CD4-positive, alpha-beta T cell treated with Interleukin-4 for 4 hours (primary cell): ENCODE measurements at regions not wholly inside any gene's neighbourhood (a gene's known extent, or its start where the extent isn't known, plus 50 kb on each side); places are given as distances from the start of the nearest gene placed in this dataset.
"Not testable (repeated sequence)": the region's sequence is repeated elsewhere in the genome, so short reads cannot be mapped to it uniquely, and the experiment has no call there.

Source experiments
- DNase-seq: peaks from one replicate; pipeline ENCODE4 v3.0.0-alpha.2; 2020

DNA sequence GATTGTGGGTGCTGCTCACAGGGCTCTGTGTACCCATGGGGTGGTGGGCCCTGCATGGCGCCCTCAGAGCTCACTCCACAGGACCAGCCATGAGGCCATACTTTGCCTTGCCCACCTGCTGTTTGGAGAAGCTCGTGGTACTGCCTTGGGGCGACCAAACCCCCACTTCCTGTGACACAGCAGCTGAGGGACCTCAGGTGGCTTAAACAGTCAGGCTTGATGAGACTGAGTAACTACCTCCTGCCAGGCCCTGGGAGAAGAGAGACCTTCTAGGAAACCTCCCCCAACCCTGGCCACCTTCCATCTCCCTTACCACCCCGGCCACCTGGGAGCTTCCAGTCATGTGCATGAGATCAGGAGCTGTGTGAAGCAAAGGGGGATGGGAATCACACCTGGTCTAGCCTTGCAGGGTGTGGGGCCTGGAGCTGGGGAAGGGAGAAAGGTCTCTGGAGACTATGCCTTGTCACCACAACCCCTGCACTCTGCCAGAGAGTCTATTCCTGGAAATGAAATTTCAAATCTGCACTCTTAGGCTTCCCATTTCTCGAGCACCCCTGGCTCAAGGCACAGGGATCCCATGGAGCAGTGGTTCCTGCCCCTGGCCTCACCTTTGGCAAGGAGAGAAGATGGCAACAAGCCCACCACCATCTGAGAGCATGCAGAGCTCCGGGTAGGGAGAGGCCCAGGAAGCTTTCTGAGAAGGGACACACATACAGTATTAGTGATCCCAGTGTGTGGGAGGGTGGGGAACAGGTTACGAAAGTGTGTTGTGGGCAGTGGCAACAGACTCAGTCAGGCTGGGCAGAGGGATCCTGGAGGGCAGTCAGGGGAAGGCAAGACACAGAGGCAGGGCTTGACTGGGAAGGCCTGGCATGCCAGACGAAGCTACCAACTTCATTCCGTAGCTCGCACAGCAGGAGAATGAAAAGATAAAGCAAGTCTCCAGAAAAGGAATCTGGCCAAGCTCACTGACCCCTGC, 125.0 kb downstream of the URI1 start:
- no peak for DNase-seq

DNA sequence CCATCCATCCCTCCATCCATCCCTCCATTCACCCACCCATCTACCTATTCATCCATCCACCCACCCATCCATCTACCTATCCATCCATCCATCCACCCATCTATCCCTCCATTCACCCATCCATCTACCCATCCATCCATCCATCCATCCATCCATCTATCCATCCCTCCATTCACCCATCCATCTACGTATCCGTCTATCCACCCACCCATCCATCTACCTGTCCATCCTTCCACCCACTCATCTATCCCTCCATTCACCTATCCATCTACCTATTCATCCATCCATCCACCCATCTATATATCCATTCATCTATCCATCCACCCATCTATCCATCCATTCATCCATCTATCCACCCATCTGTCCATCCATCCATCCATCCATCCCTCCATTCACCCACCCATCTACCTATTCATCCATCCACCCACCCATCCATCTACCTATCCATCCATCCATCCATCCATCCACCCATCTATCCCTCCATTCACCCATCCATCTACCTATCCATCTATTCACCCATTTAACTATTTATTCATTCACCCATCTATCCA, 126.0 kb downstream of the URI1 start:
- not testable (repeated sequence) for DNase-seq

DNA sequence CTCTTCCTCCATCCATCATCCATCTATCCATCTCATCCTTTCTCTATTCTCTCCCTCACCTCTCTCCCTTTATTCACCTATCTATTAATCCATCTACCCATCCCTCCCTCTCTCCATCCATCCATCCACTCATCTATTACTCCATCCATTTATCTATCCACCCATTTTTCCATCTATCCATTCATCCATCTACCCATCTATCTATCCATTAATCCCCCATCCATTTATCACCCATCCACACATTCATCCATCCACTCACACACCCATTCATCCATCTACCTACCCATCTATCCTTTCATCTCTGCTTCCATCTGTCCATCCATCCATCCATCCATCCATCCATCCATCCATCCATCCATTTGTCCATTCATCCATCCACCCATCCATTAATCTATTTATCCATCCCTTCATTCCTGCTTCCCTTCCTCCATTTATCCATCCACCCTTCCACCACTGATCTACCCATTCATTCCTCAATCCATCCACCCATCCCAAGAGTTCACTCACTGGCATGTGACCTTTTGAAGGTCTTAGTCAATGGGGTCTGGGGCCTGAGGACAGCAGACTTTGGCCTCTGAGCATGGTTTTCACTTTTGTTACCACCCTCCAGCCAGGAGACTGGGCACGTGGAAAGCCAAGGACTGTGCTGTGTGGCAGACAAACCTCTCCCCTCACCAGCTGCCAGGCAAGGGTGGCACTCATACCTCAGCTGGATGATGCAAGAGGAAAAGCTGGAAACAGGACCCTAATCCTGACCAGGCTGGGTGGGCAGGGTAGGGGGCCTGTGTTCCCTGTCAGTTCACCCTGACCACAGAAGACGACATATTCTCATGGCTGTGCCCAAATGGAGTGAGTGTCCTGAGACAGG, 126.7 kb downstream of the URI1 start:
- no peak for DNase-seq

DNA sequence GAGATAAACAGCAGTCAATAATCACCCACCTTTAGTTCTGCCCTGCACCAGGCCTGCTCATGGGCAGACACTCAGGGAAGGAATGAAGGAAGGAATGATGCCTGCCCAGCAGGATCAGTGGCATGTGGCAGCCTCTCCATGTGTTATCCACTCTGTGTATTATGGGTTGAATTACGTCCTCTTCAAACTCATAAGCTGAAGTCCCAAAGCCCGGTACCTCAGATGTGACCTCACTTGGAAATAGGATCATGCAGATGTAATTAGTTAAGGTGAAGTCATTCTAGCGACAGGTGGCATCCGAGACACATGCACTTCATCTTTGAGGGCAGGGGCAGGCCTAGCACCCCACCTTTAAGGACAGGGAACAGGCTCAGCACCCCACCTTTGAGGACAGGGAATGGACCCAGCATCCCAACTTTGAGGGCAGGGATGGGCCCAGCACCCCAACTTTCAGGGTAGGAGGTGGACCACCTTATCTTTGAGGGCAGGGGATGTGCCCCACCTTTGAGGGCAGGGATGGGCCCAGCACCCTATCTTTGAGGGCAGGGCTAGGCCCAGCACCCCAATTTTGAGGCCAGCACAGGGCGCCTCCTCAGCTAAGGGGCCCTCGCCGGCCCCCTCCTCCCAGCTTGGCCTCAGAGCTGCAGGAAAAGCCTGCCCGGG, 127.6 kb downstream of the URI1 start:
- DNase-seq = no peak

DNA sequence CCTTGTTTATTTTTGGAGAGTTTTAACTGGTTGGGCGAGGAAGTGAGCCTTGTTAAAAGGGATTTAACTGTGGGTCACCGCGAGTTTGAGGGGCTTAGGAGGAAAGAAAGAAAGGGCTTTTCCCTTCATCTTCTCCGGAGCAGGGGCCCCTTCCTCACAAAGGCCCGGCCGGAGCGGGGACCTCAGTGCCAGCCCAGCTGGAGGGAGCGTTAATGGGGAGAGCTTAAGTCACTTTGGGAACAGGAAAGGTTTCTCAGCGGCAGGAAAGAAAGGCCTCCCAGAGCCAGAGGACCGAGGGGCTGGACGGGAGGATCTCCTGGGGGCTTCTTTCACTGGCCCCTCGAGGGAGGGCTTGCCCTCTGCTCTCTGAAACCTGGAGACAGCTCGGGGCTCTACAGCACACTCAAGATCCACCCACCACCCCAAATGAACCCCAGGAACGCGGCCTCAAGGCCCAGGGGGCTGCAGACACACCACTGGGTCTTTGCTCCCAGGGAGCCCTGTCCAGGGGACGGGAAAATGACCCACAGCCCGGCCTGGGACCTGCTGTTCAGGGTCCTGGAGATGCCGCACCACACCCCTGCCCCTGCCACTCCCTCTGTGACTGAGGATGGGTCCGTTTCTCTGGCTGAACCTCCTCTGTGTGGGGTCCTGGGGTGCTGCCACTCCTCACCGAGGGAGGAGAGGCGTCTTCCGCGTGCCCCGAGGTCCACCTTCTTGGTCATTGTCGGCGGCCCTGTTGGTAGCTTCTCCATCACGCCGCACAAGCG, 128.3 kb downstream of the URI1 start:
- DNase-seq = no peak

DNA sequence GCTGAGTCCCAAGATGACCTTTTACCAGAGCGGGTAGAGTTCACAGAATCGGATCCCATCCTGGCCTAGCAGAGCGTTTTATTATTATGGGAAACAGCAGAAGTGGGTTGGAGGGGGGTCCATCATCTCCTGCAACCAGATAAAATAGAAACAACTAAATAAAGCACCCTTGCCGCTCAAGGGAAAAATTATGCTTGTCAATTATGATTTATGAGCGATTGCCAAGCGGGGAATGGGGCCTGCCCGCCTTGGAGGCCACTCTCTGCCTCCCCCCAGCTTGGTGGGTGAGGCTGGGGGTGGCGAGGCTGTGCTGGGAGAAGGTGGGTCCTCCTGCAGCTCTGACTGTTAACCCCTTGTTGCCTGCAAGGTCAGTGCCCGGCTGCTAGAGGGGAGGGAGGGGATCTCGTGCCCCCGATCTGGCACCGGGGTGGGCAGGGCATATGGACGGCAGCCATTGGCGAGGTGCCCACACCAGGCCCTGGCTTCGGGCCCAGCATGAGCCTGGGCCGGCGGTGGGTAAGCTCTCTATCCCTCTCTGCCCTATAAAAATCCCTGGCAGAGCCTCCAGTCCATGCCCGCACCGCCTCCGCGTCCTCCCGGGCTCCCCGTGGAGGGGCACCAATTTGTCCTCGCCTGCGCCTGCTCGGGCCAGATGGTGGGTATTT, 129.1 kb downstream of the URI1 start:
- DNase-seq = no peak

DNA sequence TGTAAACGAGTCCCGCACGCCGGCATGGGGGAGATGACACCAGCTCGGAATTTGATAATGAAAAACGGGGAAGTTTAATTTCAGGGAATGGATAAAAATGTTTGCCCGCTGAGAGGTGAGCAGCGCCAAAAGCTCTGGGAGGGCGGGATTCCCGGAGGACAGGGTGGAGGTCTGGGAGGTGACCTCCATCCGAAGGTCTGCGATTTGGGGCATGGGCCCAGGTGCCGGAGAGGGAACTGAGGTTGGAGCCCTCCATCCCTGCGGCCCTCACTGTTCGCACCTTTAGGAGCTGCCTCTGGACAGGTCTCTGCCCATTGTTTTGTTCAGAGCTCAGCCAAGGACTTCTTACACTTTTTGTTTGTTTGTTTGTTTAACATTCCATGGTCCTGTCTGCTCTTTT, 129.8 kb downstream of the URI1 start:
- no peak for DNase-seq

DNA sequence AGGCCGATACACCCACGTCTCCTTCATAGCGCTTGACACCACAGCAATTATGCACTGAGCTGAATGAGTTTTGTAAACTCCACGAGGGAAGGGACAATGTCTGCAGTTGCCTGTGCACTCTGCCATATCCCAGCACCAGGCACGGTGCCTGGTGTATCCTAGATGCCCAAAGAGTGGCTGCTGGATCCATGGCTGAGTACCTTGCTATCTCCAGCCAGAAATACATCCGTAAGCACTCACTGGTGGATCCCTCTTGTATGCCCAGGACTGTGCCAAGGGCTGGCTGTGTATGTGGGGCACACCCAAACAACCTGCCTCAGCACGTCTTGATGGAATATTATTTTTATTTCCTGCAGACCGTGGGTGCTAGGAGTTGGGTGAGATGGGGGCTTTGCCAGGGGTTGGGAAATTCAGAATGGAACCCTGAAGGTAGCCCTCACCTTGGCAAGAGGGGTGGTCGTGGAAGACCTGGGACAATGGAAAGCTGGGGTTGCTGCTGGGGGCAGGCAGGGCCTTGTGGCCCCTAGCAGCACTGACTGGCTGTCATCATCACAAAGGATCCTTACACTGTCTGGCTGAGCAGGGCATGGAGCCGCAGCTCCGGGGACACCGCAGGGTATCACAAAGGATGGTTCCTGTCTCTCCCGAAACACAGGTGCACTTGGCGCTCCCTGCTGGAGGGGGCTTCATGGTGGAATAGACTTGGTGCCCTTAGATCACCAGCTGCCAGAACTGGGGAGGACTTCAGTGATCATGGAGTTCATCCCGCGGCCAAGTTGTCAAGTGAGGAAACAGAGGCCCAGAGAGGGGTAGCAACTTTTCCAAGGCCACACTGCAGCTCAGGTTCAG, 131.3 kb downstream of the URI1 start:
- DNase-seq = no peak

DNA sequence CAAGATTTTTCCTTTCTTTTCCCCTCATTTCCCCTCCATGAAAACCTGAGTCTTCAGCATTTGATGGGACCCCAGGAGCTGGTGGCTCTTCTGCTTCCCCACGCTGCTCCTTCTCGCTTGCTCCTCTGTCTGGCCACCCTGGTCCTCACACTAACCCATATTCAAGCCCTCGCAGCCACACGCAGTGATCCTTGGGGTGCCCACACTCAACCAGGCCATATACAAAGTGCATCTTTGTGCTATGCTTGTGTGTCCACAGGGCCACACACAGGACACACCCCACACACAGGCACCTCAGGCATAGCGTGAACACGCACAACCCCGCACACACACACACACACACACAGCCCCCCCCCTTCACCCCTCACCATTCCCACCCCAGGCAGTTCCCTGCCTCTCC, 132.1 kb downstream of the URI1 start:
- no peak for DNase-seq

DNA sequence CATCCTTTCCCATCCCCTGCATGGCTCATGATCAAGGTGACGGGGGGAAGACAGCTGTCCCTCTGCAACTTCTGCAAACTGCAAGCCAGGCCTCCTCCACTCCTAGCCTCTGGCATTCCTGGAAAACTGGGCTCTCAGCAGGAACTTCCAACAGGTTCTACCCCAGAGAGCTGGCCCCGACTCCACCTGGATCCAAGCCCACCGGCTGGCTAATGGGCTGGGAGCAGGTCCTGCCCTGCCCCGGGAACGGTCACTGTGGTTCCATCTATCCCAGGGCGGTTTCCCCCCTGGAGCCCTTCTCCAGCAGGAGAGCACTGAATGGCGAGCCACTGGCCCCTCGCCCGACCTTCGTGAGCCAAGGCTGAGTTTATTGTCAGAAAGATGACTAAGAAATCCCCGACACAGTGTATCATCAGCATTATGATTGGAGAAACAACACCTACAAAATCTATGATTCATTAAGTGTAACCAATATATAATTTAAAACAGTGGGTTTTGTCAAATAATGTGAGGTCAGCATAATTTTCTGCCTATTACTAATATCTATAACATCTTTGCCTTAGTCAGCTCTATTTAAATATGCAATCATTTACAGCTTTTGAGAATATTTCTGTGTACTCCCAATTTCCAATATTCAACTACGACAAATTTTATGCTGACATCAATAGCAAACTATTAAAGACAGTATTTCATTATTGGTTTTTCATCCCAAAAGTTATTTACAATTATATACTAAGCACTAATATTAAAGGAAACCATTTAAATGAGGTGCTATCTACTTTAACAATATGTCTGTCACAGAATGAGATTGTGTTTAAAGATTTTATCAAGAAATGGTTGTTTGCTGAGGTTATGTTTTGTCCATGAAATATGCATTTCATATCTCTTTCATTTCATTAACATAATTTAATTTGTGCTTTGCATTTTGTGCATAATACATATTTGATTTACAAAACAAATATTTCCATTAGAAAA, 133.0 kb downstream of the URI1 start:
- DNase-seq = no peak

DNA sequence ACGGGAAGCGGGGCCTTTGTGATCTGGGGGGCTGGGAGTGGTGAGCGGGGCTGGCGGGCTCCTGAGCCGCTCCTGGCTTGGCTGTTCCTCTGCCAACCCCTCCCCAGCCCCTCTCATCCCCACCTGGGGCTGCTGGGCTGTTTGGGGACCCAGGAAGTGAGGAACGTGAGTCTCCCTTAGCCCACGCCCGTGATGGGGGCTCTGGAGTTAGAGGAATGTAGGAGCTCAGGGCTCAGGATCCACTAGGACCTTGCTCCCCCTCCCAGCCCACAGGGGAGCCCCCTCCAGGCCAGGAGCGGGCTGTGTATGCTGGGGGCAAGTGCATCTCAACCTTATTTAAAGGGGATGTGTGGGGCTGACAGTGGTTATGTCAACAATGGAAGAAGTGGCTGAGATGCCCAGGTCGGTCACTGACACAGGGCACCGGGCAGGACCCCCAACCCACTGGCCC, 134.1 kb downstream of the URI1 start:
- no peak for DNase-seq

DNA sequence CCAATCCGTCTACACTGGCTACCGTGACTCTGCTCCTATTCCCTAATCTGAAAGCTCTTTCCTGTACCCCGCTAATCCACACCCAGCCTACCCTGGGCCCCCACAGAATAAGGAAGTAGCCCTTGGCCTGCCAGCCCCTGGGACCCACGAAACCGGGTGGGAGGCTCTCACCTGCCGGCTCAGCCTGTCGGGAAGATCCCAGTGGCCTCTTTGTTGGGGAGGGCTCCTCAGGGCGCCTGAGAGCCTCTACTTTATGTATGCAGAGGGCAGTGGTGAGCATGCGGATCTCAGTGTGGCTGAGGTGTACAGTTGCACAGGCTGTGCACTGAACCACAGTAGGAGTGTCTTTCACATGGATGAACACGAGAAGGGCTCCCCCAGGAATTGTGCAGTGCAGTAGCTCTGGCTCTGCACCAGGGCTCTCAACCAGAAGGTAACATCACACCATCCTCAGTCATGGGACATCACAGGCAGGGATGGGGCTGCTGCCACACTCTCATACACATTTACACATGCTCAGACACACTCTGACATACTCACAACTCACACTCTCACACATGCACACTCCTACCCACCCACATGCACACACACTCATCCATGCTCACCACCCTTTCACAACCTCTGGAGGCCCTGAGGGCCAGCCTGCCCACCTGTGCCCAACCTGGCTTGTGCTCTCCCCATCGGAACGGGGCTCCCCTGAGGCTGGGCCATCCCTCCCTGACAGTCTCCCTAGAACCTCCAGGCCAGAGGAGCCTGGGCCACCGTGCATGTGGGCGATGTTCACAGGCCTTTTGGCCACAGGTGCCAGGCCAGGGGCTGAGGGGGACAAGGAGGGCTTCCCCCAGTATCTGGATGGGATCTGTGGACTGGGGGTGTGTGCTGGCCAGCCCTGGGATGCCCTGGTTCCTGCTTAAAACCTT, 135.0 kb downstream of the URI1 start:
- no peak for DNase-seq

DNA sequence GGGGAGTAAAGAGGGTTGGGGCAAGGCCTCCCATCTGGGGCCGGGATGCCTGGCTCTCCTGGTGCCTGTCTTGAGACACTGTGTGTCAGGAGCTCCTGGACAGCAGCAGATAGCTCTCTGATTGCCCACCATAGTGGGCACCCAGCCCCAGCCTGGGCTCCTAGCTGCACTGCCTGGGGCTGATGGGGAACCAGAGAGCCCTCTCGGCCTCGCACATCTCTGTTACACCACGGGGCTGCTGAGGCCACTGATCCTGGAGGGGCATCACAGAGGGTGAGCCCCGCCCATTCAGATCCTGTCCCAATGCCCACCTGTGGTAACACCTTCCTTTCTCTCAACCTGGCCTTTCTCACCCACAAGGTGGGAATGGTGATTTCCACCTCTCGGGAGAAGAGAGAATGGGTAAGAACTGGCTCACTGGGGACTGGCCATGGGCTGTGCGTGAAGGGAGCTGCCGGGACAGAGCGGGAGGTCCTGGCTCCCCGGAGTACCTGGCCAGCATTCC, 135.9 kb downstream of the URI1 start:
- no peak for DNase-seq

DNA sequence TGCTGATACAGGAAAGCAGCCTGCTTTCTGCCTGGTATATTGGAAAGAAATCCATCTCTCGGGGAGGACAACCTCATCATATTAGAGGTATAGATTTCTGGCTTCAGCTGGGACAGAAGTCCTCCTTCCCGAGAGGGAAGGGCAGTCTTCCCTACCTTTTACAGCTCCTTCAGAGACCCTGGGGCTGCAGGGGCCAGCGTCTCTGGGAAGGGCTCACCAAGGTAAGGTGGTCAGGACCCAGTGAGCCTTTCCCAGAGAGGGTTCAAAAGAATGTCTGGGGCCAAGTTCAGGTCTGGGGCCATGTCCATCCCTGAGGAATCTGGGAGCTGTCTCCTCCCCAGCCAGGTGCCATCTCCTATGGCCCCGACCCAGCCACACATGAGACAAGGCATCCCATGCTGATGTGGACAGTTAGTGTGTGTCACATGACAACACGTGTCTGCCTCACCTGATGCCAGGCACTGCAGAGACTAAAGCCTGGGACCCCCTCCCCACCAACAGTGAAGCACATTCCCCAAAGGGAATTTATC, 136.4 kb downstream of the URI1 start:
- DNase-seq = no peak

DNA sequence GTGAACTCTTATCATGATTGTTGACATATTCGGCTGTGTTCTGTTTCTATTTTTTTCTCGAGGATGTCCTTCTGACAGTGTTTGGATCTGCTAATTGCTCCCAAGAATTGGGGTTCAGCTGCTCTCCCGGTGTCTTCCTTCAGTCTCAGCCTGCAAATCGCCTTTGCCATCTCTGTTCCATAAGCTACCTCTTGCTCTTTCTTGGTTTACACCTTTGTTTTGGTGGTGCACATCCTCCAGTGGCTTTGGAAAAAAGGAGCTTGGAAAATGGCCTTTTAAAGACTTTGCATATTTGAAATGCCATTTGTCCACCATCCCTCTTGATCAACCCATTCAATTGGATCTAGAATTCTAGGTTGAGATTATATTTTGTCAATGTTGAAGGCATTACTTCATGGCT, 137.2 kb downstream of the URI1 start:
- DNase-seq = no peak

DNA sequence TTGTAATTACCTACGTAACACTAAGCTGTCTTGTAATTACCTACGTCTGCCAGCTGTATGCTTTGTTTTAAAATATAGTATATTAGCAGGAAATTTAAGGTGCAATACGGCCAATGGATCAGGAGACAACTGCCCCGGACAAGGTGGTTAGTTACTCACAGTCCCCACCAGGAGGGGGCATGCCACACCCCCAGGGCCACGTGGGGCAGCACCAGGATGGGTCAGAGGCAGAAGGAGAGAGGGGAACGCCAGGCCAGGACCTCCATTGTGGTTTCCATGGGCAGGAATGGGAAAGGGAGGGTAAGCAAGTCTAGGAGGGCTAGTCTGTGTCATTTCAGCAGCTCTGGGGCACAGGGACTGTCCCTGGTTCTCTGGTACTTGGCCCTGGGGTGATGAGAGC, 140.1 kb downstream of the URI1 start:
- no peak for DNase-seq

DNA sequence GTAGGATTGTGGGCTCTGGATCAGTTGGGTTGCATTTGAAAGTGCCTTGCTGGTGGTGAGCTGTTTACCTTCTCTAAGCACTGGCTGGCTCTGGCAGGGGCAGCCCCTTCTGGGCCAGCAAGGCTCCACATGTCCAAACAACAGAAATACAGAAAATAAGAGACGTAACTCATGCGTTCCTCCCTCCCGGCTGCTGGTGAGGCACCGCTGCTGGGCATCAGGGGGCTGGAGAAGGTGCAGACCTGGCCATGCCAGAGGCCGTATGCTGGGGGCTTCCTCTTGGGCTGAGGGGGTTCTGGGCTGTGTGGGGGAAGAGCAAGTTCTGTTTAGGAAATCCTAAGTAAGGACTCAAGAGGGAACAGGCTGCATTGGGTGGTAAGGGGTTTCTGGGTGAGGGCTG, 140.6 kb downstream of the URI1 start:
- no peak for DNase-seq
